GM20431 (cell line): ENCODE measurements at regions not wholly inside any gene's neighbourhood (a gene's known extent, or its start where the extent isn't known, plus 50 kb on each side); places are given as distances from the start of the nearest gene placed in this dataset.
"Not testable (repeated sequence)": the region's sequence is repeated elsewhere in the genome, so short reads cannot be mapped to it uniquely, and the experiment has no call there.

Experiments
- in situ Hi-C: fragments of 300-500 bp; cut with MseI, MboI; formaldehyde crosslinking; loops from one replicate; pipeline ENCODE4 v1.15.0; 2020; ENCODE audit warnings: low sequenced_read_pairs; ENCODE audit not compliant: unreplicated experiment

DNA sequence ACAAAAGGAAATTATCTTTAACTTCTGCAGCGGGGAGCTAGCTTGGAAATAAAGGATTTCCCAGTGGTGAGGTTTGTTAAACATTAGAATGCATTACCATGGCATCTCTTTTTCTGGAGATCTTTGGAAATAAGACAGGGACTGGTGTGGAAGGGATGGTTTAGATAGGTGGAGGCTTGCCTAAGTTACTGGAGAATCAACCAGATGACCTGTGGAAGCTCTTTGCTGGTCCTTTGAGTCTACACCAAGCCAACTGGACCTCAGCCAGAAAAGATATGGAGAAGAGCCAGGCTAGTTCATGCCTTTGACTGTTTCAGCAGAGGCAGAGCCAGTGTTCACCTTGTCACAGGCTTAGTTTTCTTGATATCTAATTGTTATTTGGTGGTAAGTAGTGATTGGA, 134.7 kb downstream of the KCNRG start:
- in situ Hi-C loops = no loop called here

DNA sequence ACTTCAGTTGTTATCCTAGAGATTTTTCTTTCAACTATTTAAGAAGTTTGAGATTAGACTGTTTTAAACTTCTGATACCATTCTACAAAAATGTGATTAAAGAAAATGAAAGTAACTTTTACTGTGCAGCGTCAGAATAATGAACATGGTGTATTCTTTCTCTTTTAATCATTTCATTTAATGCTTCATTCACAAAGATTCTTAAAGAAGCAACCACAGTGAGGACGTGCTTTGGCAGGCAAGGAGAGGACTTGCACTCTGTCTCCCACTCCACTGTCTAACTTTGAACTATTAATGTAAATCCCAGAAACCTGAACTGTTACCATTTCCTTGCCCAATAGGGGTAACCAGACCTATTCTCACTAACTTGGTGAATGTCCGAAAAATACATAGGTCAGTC, 137.0 kb downstream of the KCNRG start:
- in situ Hi-C loops = no loop called here

DNA sequence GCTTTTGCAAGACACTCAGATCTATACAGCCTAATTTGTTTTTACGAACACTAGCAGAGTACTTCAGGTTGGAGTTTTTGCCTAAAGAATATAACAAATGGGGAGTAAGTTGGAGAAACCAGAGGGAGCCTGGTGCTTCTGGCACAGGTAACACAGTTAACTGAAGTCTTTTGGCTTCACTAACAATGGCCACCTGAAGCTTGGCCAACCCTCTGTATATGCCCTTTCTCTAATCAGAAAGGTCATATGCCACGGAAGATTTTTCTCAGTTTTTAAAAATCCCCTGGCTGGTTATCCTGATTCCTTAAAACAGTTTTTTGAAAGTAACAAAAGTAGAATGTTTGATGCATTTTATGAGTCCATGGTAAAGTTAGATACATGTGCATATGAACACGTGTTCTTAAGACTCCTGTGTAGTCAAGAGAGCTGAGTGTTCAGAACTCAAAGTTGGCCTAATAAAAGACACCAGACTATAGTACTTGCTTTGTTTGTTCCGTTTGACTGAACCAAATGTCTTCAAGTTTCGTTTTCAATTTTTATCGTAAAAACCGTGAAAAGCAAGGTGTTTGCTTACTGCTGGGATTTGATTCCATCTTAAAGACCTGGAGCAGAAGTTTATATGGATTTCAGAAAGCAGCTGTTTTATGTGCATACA, 137.5 kb downstream of the KCNRG start:
- in situ Hi-C loops = no loop called here

DNA sequence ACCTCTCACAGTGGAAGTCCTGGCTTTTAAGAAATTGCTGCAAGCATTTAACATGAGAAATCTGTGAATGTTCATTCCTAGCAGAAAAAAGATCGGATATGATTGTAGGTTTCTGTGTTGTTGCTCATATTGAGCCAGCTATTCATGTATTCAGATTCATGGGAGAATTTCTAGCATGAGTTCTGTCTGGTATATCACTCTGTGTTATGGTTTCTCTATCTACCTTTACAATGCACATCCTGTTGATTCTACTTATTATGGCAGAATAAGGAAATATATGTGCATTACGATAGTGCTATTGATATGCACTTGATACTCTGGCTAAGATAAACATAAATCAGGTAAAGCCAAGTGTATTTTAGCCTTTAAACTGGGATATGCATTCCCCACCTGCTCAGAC, 138.2 kb downstream of the KCNRG start:
- in situ Hi-C loops = no loop called here

DNA sequence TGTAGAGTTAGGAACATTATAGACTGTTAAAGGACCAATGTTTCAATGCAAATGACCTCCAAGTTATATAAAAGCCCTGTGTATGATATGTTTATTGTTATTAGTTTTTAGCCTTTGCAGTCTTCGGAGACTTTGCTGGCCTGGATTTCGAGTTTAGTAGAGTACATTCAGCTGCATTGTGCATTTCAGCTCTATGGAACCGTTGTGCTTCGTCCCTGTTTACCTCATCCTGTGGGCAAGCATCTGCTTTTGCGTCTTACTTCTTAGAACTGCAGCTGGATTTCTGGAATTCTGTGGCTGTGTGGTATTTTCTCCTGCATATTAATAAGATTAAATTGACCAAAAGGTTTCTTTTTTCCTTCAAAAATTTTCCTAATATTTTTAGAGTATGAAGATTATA, 138.6 kb downstream of the KCNRG start:
- in situ Hi-C loops = no loop called here

DNA sequence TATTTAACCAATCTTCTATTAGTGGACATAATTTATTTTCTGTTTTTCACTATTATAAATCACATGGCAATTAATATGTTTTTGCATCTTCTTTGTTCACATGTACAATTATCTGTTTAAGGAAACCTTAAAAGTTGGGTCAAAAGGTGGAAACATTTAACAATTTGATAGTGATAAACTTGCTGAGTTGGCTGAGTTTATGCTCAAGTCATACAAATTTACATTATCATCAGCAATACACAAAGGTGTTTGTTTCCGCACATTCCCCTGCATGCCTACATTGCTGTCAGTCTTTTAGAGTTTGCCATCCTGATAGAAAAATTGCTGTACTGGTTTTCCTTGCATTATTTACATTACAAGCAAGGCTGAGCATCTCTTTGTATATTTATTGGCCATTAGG, 139.5 kb downstream of the KCNRG start:
- in situ Hi-C loops = no loop called here

DNA sequence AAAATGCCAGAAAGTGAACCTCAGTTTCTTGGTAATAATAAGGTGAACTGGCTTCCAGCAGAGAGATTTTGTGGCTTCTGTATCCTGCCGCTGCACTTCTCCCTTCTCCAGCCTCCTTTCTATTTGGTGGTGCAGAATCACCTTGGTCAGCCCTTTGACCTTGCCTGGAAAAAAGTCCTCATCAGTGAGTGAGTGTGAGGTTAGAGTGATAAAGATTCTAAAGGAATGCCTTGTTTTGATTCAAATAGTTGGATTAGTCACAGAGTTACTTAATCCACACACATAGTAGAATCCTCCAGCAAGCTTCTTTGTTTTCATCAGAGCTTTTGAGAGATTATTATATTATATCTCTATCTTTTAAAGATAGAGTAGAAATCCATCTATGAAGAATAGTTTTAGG, 140.9 kb downstream of the KCNRG start:
- in situ Hi-C loops = no loop called here

DNA sequence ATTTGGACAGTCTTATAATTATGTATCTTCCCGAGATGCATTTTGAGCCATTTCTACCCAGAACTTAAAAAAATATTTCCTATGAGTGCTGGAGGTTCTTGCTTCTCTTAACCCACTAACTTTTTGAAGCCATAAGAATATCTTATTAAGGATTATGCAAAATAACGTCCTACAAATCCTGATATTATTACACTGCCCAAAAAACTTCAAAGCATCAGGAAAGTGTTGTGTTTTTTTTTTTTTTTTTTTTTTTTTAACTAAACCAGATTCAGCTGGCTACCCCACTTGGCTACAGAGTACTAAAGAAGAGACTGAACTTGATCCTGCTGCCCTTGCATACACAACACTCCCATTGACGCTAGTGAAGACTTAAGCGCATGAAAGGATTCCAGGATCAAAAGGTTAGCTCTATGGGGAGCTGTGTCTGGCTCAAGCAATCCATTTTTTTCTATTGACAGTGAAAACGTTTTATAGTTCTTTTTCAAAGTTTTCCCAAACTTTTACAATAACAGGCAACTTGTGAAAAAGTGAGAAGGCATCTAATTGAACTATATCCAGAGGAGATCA, 141.4 kb downstream of the KCNRG start:
- in situ Hi-C loops = no loop called here

DNA sequence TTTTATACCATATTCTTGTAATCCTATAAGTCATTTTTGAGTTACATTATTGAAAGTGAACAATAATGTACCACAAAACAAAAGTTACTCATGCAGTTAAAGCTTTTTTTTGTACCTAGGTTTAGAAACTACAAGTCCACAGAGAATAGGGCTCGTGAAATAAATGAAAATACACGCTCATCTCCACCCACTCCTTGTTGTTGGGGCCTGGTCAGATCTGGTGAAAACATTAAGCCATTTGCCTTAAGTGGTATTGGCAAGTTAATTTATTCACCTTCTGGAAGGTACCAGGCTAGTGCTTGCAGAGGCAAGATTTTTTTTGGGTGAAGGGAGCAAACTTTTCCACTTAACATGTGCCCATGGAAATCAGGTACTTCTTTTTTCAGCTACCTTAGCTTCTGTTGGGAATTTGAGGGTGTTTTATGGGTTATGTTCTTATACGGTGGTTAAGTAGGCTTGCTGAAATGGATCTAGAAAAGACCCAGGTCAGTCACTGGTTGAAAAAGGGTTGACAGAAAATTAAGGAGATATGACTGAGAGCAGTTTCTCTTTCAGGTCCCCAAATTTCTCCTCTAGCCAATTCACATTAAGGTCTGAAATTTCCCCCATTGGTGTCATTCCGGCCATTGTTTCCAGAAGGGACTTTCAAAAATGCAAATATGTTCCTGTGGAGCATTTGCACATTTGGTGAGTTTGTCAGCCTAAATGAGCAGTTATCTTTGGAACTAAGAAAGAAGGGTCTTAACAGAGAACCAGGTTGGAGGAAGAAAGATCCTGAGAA, 143.3 kb downstream of the KCNRG start:
- in situ Hi-C loops = no loop called here

DNA sequence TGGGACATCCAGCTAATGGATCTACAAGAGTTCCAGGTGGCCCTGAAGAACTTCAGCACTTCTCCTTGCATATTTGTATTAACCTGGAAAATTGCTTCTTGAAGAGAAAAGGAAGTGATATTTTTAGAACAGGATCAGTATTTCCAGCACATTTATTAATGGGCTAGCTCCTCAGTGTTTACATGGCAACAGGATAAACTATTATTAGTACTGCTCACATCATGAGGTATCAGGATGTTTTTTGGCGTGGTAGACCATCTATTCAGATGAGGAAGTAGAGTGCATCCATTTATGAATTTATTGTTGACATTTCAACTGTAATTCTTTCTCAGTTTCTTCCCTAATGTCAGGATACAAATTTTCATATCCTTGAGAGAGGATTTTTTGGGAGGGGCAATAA, 144.4 kb downstream of the KCNRG start:
- in situ Hi-C loops = no loop called here

DNA sequence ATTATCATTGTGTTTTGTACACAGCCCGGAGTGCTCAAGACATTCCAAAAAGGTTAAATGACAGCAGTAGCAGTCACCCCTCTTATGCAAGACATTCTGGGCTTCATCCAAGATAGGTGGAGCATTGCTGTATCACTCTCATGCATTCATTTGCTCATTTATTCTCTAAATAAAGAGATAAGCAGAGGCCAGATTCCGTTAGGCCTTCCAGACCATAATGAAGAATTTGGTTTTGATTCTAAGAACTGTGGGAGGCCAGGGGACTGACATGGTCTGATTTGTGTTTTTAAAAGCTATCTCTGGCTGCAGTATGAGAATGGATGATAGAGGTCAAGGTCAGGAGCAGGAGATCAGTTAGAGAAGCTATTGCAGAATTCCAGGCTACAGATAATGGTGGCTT, 145.8 kb downstream of the KCNRG start:
- in situ Hi-C loops = no loop called here

DNA sequence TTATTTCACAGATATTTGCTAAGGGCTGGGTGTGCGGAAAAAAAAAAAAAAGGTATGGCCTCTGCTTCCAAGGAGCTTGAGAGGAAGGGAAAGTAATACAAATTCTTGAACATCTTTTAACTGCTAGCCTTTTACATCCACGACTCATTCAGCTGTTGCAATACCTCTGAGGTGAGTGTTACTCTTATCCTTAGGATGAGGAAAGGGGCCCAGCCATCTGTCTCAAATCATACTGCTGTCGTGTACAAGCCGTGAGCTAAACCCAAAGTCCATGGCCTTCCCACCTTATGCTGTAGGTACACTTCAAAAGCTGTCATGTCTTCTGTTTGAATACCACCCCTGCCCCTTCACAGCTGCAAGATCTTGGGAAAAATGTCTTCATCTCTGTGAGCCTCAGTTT, 146.8 kb downstream of the KCNRG start:
- in situ Hi-C loops = no loop called here

DNA sequence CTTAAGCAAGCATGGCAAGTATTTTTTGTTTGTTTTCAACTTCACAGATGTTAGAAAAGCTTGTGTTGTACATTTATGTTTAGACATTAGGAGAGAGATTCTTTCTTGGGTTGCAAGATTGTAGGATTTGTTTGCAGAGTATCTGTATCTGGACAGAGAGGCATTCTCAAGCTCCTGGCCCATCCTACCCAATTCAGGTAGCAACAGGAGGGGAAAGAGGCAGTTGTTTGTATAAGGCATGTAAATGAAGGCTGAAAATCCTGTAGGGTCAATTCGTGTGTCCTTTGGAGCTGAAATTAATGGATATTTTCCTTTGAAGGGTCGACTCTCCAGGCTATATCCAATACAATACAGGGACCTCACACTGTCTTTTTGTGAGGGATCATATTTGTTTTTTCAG, 147.3 kb downstream of the KCNRG start:
- in situ Hi-C loops = no loop called here

DNA sequence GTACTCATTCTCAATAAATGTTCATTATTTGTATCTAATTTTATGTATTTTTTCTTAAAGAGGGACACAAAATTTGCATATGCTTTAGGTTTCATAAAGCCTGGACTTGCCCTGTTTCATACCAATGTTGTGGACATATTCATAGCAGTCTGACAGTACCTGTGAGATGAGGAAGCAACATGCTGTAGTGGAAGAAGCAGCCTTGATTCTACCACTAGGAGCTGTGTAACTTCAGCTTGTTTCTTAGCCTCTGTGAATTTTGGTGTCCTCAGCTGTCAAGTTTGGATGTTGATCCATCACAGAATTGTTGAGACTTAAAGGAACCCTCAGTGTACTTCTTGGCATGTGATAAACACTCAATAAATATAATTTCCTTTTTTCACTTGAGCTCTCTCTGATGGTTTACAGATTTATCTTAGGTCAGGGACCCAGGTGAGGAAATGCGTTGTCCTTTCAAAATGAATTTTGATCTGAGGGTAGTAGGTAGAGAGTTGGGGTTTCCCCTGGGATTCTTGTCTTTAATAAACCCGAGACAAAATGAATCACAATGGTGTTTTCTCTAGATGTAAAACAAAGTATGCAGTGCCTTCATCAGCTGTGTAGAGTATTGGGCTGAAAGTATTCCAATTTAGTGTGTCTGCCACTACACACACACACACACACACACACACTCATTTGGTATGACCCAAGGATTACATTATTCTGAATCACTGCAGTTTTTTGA, 152.1 kb downstream of the KCNRG start:
- in situ Hi-C loops = no loop called here

DNA sequence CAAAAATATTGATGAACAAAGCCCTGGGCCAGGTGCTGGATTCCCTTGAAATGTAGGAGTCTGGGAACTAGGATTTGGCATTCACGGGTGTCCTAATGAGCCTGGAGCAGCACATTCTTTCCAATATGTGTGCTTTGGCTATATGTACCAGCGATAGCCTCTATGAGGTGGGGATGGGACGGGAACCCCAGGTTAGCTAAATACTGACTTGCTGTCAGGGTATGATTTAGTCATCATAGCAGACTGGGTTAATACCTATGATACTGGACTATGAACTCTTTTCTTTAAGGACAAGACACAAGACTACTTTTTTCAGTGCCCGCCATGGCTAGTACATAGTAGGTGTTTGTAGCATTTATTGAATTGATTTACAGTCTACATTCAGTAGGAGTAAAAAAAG, 152.7 kb downstream of the KCNRG start:
- in situ Hi-C loops = no loop called here

DNA sequence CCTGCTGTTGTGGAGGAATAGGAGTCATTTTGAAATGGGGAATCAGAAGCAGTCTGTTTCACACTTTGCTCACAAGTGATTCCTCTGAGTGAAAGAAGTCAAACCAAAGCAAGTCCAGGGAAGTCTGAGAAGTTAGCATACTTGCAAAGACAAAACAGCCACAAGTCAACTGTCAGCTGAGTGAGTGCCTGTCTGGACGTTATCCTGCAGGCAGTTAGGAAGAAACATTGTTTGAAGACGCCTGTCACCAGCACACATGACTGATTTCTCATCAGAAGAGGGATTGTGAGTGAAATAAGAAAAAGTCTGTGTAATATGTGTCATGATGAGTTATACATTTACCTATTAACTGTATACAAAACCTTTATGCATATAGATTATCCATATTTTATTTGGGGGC, 153.5 kb downstream of the KCNRG start:
- in situ Hi-C loops = no loop called here

DNA sequence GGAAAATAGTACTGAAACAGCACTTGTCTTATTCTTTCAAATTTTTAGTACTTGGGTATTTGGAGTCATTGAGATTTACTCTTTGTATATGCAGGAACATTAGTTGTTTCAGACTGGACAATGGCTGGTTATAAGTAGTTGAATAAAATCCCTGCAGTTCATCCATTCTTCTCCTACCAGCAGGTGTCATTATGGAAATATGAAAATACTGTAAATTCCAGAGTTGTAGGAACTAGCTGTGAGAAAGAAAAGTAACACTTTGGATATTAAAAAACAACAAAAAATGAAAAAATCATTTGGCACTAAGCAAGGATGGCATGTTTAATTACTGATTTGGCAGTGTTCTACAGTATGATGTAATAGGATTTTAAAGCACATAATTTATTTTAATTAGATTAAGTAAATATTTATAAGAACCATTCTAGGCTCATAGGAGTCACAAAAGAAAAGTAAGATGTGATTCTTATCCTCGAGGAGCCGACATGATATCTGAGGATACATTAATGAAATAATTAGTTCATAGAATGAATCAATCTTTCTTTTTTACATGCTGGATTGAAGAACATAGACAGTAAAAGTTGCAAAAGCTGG, 155.3 kb downstream of the KCNRG start:
- in situ Hi-C loops = no loop called here

DNA sequence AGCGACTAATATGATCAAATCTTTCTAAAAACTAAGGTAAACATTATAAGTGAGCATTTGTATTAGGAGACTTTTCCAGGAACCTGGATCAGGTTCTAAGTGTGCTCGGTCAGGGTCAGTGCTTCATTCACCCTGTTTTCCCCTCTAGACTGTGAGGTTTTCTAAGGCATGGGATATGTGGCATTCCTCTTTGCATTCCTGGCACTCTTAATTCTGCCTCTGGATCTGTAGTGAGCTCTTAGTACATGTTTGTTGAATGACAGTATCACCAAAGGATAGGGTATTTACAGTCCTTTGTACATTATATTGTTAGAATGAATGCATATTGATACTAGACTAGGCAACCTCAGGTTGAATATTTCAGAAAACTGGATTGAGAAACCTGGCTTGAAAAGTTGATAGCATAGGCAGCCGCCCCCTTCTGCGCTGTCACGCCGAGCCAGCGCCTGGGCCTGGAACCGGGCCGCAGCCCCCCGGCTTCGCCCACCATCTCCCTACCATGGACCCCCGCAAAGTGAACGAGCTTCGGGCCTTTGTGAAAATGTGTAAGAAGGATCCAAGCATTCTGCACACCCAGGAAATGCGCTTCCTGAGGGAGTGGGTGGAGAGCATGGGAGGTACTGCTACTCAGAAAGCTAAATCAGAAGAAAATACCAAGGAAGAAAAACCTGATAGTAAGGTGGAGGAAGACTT, 156.5 kb downstream of the KCNRG start:
- in situ Hi-C loops = no loop called here

DNA sequence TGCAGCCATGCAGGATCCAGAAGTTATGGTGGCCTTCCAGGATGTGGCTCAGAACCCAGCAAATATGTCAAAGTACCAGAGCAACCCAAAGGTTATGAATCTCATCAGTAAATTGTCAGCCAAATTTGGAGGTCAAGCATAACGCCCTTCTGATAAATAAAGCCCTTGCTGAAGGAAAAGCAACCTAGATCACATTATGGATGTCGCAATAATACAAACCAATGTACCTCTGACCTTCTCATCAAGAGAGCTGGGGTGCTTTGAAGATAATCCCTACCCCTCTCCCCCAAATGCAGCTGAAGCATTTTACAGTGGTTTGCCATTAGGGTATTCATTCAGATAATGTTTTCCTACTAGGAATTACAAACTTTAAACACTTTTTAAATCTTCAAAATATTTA, 157.8 kb downstream of the KCNRG start:
- in situ Hi-C loops = not testable (repeated sequence)

DNA sequence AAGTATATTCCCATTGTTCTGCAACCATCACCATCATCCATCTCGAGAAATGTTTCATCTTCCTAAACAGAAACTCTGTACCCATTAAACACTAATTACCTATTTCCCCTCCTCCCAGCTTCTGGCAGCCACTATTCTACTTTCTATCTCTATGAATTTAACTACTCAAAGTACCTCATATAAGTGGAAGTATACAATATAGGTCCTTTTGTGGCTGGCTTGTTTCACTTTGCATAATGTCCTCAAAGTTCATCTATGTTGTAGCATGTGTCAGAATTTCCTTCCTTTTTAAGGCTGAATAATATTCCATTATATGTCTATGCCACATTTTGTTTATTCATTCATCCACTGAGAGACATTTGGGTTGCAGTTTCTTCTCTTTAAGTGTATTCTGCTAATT, 159.4 kb downstream of the KCNRG start:
- in situ Hi-C loops = no loop called here
